ENCODE measurements at regions not wholly inside any gene's neighbourhood (a gene's known extent, or its start where the extent isn't known, plus 50 kb on each side); places are given as distances from the start of the nearest gene placed in this dataset.

DNA sequence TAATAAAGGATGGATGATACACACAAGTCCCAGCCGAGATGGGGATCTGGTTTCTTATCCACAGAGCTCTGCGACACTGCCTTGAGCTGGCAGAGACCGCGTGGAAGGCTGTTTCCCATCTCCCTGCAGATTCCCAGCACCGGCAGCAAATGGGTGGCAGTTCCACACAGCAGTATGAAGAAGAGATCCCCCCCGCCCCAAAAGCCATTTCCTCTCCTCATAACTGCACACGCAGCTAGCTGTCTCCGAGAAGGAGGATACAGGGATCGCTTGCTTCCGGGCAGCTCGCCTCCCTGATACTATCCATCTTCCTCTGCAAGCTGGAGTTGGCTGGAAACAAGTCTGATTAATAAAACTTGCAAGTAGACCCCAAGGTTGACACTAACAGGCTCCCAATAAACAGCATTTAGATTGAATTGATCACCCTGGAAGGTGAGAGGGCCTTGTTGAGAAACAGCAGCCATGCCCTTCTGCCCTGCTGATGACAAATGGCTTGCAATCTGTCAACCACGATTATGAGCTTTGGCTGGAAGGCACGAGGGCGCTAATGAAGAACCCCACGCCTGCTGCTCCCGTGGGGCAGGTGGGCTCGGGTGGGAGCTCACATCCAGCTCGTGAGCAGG is 642.3 kb downstream of the AJAP1 start:
- no peak for TF ChIP-seq RAD21 (IDR thresholded peaks at IDR 0.05; ENCODE audit: low read depth)
- TF ChIP-seq, protein P1, sequence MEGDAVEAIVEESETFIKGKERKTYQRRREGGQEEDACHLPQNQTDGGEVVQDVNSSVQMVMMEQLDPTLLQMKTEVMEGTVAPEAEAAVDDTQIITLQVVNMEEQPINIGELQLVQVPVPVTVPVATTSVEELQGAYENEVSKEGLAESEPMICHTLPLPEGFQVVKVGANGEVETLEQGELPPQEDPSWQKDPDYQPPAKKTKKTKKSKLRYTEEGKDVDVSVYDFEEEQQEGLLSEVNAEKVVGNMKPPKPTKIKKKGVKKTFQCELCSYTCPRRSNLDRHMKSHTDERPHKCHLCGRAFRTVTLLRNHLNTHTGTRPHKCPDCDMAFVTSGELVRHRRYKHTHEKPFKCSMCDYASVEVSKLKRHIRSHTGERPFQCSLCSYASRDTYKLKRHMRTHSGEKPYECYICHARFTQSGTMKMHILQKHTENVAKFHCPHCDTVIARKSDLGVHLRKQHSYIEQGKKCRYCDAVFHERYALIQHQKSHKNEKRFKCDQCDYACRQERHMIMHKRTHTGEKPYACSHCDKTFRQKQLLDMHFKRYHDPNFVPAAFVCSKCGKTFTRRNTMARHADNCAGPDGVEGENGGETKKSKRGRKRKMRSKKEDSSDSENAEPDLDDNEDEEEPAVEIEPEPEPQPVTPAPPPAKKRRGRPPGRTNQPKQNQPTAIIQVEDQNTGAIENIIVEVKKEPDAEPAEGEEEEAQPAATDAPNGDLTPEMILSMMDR (IDR thresholded peaks at IDR 0.05 in 2 of 3, conservative IDR thresholded peaks at IDR 0.05 in 1 of 3; ENCODE audit: borderline replicate concordance in 1 of 3, insufficient read depth in 1 of 3, low read depth in 2 of 3, low read length in 2 of 3): no peak
- no peak for TF ChIP-seq POLR2AphosphoS5 (IDR thresholded peaks at IDR 0.05; ENCODE audit: low read depth, low read length)
- no peak for TF ChIP-seq EGR1 (IDR thresholded peaks at IDR 0.05; ENCODE audit: low read depth)
- no peak for TF ChIP-seq POLR2A (IDR thresholded peaks at IDR 0.05; ENCODE audit: borderline replicate concordance, extremely low read depth, insufficient read depth, insufficient read length)
- TF ChIP-seq, protein P2, sequence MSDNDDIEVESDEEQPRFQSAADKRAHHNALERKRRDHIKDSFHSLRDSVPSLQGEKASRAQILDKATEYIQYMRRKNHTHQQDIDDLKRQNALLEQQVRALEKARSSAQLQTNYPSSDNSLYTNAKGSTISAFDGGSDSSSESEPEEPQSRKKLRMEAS (IDR thresholded peaks at IDR 0.05): no peak
- TF ChIP-seq YY1 (IDR thresholded peaks at IDR 0.05; ENCODE audit: extremely low read depth, insufficient replicate concordance, low read depth, low read length): no peak

All from HCT116 (cell line).